SK-N-MC (cell line): ENCODE measurements at regions not wholly inside any gene's neighbourhood (a gene's known extent, or its start where the extent isn't known, plus 50 kb on each side); places are given as distances from the start of the nearest gene placed in this dataset.
"Not testable (repeated sequence)": the region's sequence is repeated elsewhere in the genome, so short reads cannot be mapped to it uniquely, and the experiment has no call there.

ENCODE experiments used
- DNase-seq: peaks from one replicate; pipeline ENCODE4 v3.0.0-alpha.2; 2011; ENCODE audit warnings: low read depth, low spot score
- H3K27ac ChIP-seq: fragments of 200-600 bp; sonication (generic); 2 replicates; pipeline ENCODE4 v1.5.1; 2016; ENCODE audit warnings: mixed run types
- H3K36me3 ChIP-seq: fragments of 200-600 bp; sonication (generic); 2 replicates; pipeline ENCODE4 v1.6.1; 2017; ENCODE audit warnings: antibody characterized with exemption, low read length, mixed read lengths; ENCODE audit not compliant: insufficient read depth
- H3K4me3 ChIP-seq: fragments of 200-600 bp; sonication (generic); 2 replicates; pipeline ENCODE4 v1.5.1; 2016
- H3K9ac ChIP-seq: fragments of 200-600 bp; sonication (generic); 2 replicates; pipeline ENCODE4 v1.8.0; 2017; ENCODE audit warnings: mixed run types, mixed read lengths; ENCODE audit not compliant: insufficient read length
- H3K9me3 ChIP-seq: fragments of 200-600 bp; sonication (generic); 2 replicates; pipeline ENCODE4 v1.6.1; 2017; ENCODE audit warnings: low read depth, mild to moderate bottlenecking, antibody characterized with exemption, low read length, moderate library complexity, mixed read lengths
- EZH2 ChIP-seq: fragments of 200-600 bp; sonication (generic); IDR thresholded peaks from one replicate; pipeline ENCODE4 v1.6.1; 2017; ENCODE audit warnings: antibody characterized with exemption
- FOXP2 ChIP-seq: optimal IDR thresholded peaks from 2 replicates; pipeline ENCODE3; 2011; ENCODE audit warnings: mild to moderate bottlenecking, moderate library complexity; ENCODE audit not compliant: insufficient read depth; ENCODE audit errors: extremely low read length, control extremely low read depth
- POLR2AphosphoS5 ChIP-seq: IDR thresholded peaks from 2 replicates; pipeline ENCODE4 v1.6.1; 2012; ENCODE audit warnings: mild to moderate bottlenecking, low read depth, low read length, borderline replicate concordance

DNA sequence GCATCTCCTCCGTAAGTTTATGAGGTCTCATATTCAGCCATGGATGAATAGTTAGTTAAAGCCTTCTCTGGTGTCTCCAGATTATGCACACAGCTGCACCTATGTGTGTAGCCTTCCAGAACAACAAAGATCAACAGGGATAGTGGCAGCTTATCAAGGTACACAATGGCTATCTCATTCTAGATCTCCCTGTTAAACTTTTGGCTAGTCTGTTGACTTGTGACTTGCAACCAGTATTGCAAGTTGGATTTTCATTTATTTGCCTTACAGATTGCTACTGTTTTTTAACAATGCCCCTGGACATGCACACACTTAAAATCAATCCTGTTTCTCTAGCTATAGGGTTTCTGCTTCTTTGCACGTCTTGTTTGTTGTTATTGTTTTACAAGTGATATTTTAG, 363.2 kb downstream of the OMA1 start:
- H3K27ac ChIP-seq: no peak overlapping the region

DNA sequence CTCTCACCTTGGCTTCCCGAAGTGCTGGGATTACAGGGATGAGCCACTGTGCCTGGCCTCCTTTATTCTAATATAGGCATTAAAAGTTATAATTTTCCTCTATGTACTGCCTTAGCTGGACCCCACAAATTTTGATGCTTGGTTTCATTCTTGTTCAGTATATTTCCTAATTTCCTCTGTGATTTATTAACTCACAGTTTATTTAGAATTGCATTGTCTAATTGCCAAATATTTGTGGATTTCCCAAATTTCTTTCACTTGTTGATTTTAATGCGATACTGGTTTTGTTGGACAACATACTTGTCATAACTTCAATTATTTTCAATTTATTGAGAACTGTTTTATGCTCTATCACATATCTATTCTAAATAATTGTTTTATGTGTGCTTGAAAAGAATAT, 366.0 kb downstream of the OMA1 start:
- no peak for DNase-seq
- TF ChIP-seq EZH2 (no peak), FOXP2 (no peak), POLR2AphosphoS5 (no peak)
- Histone ChIP-seq H3K27ac (no peak overlapping the region), H3K9me3 (no peaks in the 10 kb centered on the region), H3K9ac (no peak overlapping the region), H3K36me3 (no peaks in the 10 kb centered on the region), H3K4me3 (no peak overlapping the region)

More for the DNA sequence above, 363.2 kb downstream of the OMA1 start:
- no peak overlapping the region for H3K9ac ChIP-seq
- DNase-seq: no peak
- TF ChIP-seq POLR2AphosphoS5: no peak
- no peak for TF ChIP-seq EZH2
- TF ChIP-seq FOXP2: no peak
- H3K4me3 ChIP-seq: no peak overlapping the region
- no peaks in the 10 kb centered on the region for H3K36me3 ChIP-seq
- H3K9me3 ChIP-seq: no peaks in the 10 kb centered on the region

DNA sequence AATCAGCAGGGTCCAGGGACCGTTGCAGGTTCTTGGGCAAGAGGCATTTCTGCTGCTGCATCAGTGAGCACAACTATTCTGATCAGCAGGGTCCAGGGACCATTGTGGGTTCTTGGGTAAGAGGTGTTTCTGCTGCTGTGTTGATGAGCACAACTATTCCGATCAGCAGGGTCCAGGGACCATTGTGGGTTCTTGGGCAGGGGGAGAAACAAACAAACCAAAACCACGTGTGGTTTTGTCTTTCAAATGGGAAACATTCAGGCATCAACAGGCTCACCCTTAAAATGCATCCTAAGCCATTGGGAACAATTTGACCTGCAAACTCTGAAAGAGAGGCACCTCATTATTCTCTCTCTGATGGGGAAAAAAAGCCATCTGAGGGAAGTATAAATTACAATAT, 377.4 kb downstream of the OMA1 start:
- not testable (repeated sequence) for H3K4me3 ChIP-seq, H3K9me3 ChIP-seq, H3K27ac ChIP-seq, DNase-seq, H3K36me3 ChIP-seq, H3K9ac ChIP-seq

DNA sequence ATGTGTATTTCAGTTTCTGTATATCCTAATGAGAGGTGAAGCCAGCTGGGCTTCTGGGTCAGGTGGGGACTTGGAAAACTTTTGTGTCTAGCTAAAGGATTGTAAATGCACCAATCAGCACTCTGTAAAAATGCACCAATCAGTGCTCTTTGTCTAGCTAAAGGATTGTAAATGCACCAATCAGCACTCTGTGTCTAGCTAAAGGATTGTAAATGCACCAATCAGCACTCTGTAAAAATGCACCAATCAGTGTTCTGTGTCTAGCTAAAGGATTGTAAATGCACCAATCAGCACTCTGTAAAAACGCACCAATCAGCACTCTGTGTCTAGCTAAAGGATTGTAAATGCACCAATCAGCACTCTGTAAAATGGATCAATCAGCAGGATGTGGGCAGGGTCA, 379.4 kb downstream of the OMA1 start:
- H3K4me3 ChIP-seq, H3K9me3 ChIP-seq, H3K27ac ChIP-seq, DNase-seq, H3K36me3 ChIP-seq, H3K9ac ChIP-seq: not testable (repeated sequence)

DNA sequence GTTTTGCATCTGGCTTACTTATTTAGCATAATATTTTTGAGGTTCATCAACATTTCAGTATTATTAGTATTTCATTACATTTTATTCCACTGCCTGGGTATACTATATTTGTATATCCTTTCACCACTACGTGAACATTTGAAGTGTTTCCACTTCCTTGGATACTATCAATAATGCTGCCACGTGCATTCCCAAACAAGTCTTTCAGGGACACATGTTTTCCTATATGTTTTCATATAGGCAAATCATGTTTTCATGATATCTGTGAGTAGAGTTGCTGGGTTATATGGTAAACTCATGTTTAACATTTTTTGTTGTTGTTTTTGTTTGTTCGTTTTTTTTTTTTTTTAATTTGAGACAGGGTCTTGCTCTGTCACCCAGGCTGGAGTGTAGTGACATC, 380.1 kb downstream of the OMA1 start:
- Histone ChIP-seq H3K27ac (no peak overlapping the region), H3K4me3 (no peak overlapping the region), H3K36me3 (no peaks in the 10 kb centered on the region), H3K9ac (no peak overlapping the region), H3K9me3 (no peaks in the 10 kb centered on the region)
- TF ChIP-seq FOXP2 (no peak), POLR2AphosphoS5 (no peak), EZH2 (no peak)
- no peak for DNase-seq

GRCh38 chr1:58165073-58165472, 381.5 kb downstream of the OMA1 start:
- no peak overlapping the region for H3K4me3 ChIP-seq
- no peaks in the 10 kb centered on the region for H3K9me3 ChIP-seq
- H3K9ac ChIP-seq: no peak overlapping the region
- no peak overlapping the region for H3K27ac ChIP-seq
- no peaks in the 10 kb centered on the region for H3K36me3 ChIP-seq
- TF ChIP-seq FOXP2 (no peak), EZH2 (no peak)
- DNase-seq: no peak

DNA sequence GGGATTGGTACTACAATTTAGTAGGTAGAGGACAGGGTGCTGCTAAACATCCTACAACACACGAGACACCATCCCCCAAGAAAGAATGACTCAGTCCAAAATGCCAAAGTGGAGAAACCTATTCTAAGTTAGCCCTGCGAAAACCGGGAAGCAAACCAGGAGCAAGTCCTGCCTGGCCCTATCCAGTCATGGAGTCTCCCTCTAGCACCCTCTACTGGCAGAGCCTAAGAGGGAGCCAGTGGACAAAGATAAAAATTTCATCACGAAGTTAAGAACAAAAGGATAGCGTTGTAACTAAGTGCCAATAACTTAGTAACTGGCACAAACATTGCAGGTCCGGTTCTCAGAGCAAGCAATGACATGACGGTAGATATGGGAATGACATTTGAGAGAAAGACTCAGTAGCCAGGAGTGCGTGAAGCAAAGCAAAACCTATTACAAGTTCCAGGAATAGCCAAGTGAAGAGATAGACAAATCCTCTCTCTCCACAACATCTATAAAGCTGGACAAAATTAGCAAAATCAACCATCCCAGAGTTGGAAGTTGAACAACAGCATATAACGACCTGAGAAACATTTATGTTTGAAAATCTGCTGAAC, 383.5 kb downstream of the OMA1 start:
- Histone ChIP-seq H3K9me3 (no peaks in the 10 kb centered on the region), H3K27ac (no peak overlapping the region), H3K4me3 (no peak overlapping the region), H3K36me3 (no peaks in the 10 kb centered on the region), H3K9ac (no peak overlapping the region)
- DNase-seq: peak; percentile 14
- TF ChIP-seq POLR2AphosphoS5 (no peak), EZH2 (no peak), FOXP2 (no peak)

DNA sequence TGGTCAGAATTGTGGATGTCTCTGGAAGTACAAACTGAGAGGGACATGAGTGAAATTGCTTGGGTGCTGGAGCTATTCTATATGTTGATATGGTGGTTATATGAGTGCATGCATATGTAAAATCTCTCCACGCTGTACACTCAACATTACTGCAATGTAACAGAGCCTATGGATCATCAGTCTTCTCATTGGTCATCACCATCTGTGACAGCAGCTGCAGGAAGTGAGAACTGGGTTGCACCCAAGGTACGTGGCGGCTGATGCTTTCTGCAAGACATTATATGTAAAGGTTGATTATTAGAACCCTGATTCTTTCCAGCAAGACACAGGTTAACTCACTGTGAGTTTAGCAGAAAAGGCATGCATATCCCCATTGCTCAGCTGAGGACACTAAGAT, 387.1 kb downstream of the OMA1 start:
- Histone ChIP-seq H3K27ac (no peak overlapping the region), H3K9me3 (no peaks in the 10 kb centered on the region), H3K9ac (no peak overlapping the region), H3K36me3 (no peaks in the 10 kb centered on the region), H3K4me3 (no peak overlapping the region)
- DNase-seq: no peak
- TF ChIP-seq EZH2 (no peak), FOXP2 (no peak), POLR2AphosphoS5 (no peak)

GRCh38 chr1:58158506-58159433, 387.8 kb downstream of the OMA1 start:
- H3K27ac ChIP-seq: no peak overlapping the region
- H3K4me3 ChIP-seq: no peak overlapping the region
- no peak for DNase-seq
- no peaks in the 10 kb centered on the region for H3K36me3 ChIP-seq
- no peak for TF ChIP-seq FOXP2
- TF ChIP-seq POLR2AphosphoS5: no peak
- TF ChIP-seq EZH2: no peak
- no peak overlapping the region for H3K9ac ChIP-seq
- no peaks in the 10 kb centered on the region for H3K9me3 ChIP-seq
